ENCODE measurements at regions not wholly inside any gene's neighbourhood (a gene's known extent, or its start where the extent isn't known, plus 50 kb on each side); places are given as distances from the start of the nearest gene placed in this dataset.

DNA sequence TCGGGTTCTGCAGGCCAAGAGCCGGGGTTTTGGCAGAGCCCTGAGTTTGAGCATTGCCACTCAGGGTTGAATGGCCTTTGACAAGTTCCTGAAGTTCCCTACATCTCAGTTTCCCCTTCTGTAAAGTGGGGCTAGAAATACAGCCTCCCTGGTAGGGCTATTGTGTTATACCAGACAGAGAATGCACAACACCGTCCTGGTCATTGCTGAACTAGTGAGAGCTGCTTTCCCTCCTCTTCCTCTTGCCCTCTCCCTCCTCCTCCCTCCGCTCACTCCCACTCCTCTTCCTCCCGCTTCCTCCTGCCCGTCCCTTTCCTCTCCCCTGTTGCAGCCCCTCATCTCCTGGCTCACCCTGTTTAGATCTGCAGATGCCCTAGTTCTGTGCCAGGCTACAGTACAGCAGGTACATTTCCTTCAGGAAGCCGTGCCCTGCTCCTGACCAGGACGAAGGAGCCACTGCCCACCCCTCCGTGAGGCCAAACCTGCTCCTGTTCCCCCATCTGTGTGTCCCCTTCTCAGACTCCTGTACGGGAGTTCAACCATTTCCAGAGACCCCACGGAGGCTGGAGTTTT lies 91.5 kb upstream of the SHANK2 start:
- no peak for DNase-seq (ENCODE audit: low read depth)
- no peak overlapping the region for H3K4me3 ChIP-seq (ENCODE audit: low read length)
- TF ChIP-seq, protein P1, sequence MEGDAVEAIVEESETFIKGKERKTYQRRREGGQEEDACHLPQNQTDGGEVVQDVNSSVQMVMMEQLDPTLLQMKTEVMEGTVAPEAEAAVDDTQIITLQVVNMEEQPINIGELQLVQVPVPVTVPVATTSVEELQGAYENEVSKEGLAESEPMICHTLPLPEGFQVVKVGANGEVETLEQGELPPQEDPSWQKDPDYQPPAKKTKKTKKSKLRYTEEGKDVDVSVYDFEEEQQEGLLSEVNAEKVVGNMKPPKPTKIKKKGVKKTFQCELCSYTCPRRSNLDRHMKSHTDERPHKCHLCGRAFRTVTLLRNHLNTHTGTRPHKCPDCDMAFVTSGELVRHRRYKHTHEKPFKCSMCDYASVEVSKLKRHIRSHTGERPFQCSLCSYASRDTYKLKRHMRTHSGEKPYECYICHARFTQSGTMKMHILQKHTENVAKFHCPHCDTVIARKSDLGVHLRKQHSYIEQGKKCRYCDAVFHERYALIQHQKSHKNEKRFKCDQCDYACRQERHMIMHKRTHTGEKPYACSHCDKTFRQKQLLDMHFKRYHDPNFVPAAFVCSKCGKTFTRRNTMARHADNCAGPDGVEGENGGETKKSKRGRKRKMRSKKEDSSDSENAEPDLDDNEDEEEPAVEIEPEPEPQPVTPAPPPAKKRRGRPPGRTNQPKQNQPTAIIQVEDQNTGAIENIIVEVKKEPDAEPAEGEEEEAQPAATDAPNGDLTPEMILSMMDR (conservative IDR thresholded peaks at IDR 0.05; ENCODE audit: low read length): no peak

DNA sequence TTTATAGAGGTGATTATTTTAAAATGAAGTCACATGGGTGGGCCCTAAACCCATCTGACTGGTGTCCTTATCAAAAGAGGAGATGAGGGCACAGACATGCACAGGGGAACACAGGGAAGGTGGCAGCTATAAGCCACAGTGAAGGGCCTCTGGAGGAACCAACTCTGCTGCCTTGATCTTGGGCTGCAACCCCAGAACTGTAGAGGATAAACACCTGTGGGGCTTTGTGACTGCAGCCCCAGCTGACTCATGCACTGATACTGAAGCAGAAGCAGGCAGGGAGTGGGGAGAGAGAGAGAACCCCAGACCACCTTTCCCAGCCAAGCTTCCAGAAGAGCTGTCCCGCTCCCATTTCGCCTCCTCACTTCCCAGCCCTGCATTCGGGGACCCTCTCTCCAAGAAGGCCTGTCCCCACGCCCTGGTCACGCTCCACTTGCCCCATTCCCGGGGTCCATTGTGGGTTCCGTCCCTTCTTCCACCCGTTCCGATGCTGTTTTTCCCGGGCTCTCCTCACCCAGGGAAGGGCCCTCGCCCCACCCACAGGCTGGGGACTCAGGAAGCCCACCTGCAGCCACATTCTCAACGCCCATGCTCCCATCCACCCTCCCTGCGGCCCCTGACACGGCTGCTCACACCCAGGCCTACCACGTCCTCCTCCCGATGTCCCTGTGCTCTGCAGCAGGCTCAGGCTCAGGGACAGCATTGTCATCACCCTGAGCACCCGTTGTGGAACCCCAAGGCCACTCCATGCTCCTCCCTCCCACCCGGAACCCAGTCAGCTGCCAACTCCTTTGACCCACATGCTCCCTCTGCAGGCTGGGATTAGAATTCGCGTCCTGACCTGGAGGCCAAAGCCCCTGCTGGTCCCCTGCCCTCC lies 90.8 kb upstream of the SHANK2 start:
- TF ChIP-seq, protein P1 (conservative IDR thresholded peaks at IDR 0.05; ENCODE audit: low read length): peak; percentile 64
- H3K4me3 ChIP-seq (ENCODE audit: low read length): no peak overlapping the region
- peak; percentile 11 for DNase-seq (ENCODE audit: low read depth)

DNA sequence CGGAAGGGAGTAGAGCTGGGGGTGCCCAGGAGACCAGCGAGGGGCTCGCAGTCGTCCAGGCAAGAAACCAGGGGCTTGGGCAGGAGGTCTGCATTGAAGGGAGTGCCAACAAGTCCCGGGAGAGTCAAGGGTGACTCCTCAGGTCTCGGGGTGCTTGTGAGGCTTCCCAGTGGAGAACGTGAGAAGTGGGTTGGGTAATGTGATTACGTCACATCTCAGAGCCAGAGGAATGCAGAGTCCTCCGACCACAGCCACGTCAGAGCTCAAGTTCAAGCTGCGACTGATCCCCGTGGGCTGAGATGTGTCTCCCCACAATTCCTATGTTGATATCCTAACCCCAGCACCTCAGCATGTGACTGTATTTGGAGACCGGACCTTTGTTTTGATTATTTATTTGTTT lies 89.7 kb upstream of the SHANK2 start:
- TF ChIP-seq, protein P1 (conservative IDR thresholded peaks at IDR 0.05; ENCODE audit: low read length): no peak
- H3K4me3 ChIP-seq (ENCODE audit: low read length): no peak overlapping the region
- DNase-seq (ENCODE audit: low read depth): peak; percentile 28

DNA sequence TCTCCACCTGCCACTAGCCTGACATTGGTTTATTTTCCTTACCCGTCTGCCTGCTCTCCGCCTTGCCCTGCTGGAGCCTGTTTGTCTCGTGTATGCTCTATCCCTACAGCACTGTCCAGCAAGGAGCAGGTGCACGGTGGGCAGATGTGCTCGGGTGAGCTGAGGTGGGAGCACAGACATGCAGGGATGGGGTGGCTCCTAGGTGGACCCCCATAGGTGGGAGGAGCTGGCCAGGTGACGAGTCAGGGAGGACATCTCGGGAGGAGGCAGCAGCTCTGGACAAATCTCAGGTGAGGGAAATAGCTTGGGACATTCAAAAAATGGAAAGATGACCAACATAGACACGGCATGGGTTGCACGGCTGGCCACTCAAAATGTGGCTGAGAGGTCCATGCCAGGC lies 89.2 kb upstream of the SHANK2 start:
- TF ChIP-seq, protein P1 (conservative IDR thresholded peaks at IDR 0.05; ENCODE audit: low read length): no peak
- H3K4me3 ChIP-seq (ENCODE audit: low read length): no peak overlapping the region
- DNase-seq (ENCODE audit: low read depth): no peak

DNA sequence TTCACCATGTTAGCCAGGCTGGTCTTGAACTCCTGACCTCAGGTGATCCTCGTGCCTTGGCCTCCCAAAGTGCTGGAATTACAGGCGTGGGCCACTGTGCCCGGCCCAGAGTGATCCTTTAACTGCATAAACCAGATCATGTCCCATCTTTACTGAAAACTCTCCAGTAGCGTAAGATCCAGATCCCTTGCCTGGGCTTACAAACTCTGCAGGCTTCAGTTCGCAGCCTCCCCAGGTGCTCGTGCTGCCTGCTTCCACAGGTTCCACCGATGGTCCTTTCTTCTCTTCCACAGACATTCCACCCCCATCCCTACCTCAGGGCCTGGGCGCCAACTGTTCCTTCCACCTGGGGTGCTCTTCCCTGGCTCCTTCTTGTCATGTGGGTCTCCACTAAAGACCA lies 88.8 kb upstream of the SHANK2 start:
- DNase-seq (ENCODE audit: low read depth): no peak
- TF ChIP-seq, protein P1 (conservative IDR thresholded peaks at IDR 0.05; ENCODE audit: low read length): no peak

DNA sequence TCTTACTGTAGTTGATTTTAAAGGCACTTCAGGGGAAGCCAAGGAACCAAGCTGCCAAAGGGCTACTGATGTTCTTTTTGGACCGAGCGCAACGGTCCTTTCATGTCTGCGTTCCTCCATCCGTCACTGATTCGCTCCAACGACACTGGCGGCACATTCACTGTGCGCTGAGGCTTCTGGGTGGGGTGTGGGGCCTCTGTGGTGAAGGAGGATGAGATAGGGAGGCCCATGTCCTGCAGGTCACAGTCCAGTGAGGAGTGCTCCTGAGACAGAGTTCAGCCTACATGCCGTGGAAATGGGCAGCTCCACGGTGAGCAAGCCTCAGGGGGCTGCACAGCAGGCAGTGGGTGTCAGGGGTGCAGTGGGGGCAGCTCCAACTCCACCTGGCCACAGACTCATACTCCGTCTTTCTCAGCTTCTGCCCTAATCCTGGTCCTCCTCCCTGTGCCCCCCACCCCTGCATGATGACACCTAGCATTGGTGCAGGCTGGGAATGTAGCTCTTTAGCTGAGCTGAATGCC lies 87.8 kb upstream of the SHANK2 start:
- TF ChIP-seq, protein P1 (conservative IDR thresholded peaks at IDR 0.05; ENCODE audit: low read length): no peak

More for the DNA sequence above, 88.8 kb upstream of the SHANK2 start:
- H3K4me3 ChIP-seq (ENCODE audit: low read length): no peak overlapping the region

More for the DNA sequence above, 87.8 kb upstream of the SHANK2 start:
- H3K4me3 ChIP-seq (ENCODE audit: low read length): no peak overlapping the region
- DNase-seq (ENCODE audit: low read depth): no peak

Measured in AG10803 (cell line).